ENCODE measurements at regions not wholly inside any gene's neighbourhood (a gene's known extent, or its start where the extent isn't known, plus 50 kb on each side); places are given as distances from the start of the nearest gene placed in this dataset.

DNA sequence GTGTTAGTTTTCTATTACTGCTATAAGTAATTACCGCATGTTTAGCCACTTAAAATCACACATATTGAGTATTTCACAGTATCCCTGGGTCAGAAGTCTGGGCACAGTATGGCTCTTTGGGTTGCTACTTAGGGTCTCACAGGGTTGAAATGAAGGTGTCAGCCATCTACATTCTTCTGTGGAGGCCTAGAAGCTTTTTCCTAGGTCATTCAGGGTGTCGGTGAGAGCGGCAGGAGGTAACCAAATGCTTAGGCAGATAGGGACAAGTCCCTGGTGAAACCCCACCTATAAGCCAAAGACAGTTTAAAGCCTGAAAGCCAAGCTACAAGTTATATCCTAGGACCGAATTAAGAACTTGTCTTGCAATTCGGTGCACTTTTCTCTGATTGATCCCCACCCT is 856.7 kb downstream of the PCDH17 start:
- TF ChIP-seq EGR1 (IDR thresholded peaks at IDR 0.05; ENCODE audit: low read depth in 2 of 2) (no peak), SP1 (IDR thresholded peaks at IDR 0.05) (no peak), YY1 (IDR thresholded peaks at IDR 0.05) (no peak), HNF4G (IDR thresholded peaks at IDR 0.05) (no peak)
- TF ChIP-seq, protein P1, sequence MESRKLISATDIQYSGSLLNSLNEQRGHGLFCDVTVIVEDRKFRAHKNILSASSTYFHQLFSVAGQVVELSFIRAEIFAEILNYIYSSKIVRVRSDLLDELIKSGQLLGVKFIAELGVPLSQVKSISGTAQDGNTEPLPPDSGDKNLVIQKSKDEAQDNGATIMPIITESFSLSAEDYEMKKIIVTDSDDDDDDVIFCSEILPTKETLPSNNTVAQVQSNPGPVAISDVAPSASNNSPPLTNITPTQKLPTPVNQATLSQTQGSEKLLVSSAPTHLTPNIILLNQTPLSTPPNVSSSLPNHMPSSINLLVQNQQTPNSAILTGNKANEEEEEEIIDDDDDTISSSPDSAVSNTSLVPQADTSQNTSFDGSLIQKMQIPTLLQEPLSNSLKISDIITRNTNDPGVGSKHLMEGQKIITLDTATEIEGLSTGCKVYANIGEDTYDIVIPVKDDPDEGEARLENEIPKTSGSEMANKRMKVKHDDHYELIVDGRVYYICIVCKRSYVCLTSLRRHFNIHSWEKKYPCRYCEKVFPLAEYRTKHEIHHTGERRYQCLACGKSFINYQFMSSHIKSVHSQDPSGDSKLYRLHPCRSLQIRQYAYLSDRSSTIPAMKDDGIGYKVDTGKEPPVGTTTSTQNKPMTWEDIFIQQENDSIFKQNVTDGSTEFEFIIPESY (IDR thresholded peaks at IDR 0.05): no peak
- TF ChIP-seq, protein P2, sequence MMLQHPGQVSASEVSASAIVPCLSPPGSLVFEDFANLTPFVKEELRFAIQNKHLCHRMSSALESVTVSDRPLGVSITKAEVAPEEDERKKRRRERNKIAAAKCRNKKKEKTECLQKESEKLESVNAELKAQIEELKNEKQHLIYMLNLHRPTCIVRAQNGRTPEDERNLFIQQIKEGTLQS (IDR thresholded peaks at IDR 0.05): no peak
- TF ChIP-seq, protein P3, sequence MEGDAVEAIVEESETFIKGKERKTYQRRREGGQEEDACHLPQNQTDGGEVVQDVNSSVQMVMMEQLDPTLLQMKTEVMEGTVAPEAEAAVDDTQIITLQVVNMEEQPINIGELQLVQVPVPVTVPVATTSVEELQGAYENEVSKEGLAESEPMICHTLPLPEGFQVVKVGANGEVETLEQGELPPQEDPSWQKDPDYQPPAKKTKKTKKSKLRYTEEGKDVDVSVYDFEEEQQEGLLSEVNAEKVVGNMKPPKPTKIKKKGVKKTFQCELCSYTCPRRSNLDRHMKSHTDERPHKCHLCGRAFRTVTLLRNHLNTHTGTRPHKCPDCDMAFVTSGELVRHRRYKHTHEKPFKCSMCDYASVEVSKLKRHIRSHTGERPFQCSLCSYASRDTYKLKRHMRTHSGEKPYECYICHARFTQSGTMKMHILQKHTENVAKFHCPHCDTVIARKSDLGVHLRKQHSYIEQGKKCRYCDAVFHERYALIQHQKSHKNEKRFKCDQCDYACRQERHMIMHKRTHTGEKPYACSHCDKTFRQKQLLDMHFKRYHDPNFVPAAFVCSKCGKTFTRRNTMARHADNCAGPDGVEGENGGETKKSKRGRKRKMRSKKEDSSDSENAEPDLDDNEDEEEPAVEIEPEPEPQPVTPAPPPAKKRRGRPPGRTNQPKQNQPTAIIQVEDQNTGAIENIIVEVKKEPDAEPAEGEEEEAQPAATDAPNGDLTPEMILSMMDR (IDR thresholded peaks at IDR 0.05; ENCODE audit: low read depth, low read length, missing input control): no peak
- TF ChIP-seq, protein P4, sequence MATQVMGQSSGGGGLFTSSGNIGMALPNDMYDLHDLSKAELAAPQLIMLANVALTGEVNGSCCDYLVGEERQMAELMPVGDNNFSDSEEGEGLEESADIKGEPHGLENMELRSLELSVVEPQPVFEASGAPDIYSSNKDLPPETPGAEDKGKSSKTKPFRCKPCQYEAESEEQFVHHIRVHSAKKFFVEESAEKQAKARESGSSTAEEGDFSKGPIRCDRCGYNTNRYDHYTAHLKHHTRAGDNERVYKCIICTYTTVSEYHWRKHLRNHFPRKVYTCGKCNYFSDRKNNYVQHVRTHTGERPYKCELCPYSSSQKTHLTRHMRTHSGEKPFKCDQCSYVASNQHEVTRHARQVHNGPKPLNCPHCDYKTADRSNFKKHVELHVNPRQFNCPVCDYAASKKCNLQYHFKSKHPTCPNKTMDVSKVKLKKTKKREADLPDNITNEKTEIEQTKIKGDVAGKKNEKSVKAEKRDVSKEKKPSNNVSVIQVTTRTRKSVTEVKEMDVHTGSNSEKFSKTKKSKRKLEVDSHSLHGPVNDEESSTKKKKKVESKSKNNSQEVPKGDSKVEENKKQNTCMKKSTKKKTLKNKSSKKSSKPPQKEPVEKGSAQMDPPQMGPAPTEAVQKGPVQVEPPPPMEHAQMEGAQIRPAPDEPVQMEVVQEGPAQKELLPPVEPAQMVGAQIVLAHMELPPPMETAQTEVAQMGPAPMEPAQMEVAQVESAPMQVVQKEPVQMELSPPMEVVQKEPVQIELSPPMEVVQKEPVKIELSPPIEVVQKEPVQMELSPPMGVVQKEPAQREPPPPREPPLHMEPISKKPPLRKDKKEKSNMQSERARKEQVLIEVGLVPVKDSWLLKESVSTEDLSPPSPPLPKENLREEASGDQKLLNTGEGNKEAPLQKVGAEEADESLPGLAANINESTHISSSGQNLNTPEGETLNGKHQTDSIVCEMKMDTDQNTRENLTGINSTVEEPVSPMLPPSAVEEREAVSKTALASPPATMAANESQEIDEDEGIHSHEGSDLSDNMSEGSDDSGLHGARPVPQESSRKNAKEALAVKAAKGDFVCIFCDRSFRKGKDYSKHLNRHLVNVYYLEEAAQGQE (IDR thresholded peaks at IDR 0.05): no peak
- TF ChIP-seq, protein P5, sequence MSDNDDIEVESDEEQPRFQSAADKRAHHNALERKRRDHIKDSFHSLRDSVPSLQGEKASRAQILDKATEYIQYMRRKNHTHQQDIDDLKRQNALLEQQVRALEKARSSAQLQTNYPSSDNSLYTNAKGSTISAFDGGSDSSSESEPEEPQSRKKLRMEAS (IDR thresholded peaks at IDR 0.05): no peak
